ENCODE measurements at regions not wholly inside any gene's neighbourhood (a gene's known extent, or its start where the extent isn't known, plus 50 kb on each side); places are given as distances from the start of the nearest gene placed in this dataset.
"Not testable (repeated sequence)": the region's sequence is repeated elsewhere in the genome, so short reads cannot be mapped to it uniquely, and the experiment has no call there.

DNA sequence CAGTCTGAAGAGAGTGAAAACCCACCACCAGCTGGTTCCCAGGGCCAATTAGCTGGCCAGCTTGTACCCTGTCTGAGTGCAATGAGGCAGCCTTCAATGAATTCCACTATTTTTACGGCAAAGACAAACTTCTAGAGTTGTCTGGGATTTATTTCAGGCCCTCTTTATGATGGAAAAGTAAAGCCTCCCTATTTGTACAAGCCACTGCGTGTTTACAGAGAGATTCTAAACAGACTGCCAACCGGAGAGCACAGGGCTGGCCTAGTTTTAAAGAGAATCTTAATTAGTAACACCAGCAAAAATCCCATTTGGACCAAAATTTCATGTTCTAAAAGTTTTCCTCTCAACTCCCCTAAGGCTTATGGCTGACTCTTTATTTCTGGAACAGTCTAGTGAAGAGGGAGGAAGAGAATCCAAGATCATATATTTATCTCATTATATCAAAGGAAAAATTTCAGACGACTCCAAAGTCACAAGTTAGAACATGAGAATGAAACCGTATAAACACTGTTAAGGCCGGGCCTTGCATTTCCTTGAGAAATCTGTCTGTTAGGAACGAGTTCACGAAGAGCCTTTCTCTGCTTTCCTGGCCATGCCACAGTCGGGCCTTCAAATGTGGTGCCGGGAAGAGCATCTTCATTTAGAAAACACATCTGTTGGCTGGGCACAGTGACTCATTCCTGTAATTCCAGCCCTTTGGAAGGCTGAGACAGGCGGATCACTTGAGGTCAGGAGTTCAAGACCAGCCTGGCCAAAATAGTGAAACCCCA is 724.6 kb upstream of the NRP1 start:
- TF ChIP-seq, protein P1, sequence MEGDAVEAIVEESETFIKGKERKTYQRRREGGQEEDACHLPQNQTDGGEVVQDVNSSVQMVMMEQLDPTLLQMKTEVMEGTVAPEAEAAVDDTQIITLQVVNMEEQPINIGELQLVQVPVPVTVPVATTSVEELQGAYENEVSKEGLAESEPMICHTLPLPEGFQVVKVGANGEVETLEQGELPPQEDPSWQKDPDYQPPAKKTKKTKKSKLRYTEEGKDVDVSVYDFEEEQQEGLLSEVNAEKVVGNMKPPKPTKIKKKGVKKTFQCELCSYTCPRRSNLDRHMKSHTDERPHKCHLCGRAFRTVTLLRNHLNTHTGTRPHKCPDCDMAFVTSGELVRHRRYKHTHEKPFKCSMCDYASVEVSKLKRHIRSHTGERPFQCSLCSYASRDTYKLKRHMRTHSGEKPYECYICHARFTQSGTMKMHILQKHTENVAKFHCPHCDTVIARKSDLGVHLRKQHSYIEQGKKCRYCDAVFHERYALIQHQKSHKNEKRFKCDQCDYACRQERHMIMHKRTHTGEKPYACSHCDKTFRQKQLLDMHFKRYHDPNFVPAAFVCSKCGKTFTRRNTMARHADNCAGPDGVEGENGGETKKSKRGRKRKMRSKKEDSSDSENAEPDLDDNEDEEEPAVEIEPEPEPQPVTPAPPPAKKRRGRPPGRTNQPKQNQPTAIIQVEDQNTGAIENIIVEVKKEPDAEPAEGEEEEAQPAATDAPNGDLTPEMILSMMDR (IDR thresholded peaks at IDR 0.05; ENCODE audit: unreplicated experiment) = no peak
- Mint-ChIP-seq H3K4me3 (no peak overlapping the region), H3K36me3 (peaks cover 3% of the 10 kb centered on the region), H3K4me1 (no peaks in the 10 kb centered on the region), H3K27ac (no peak overlapping the region), H3K27me3 (ENCODE audit: low read depth) (no peaks in the 10 kb centered on the region), H3K9me3 (peaks cover 22% of the 10 kb centered on the region)
- no peak for DNase-seq (ENCODE audit: low spot score in 2 of 2, unreplicated experiment in 2 of 2)

DNA sequence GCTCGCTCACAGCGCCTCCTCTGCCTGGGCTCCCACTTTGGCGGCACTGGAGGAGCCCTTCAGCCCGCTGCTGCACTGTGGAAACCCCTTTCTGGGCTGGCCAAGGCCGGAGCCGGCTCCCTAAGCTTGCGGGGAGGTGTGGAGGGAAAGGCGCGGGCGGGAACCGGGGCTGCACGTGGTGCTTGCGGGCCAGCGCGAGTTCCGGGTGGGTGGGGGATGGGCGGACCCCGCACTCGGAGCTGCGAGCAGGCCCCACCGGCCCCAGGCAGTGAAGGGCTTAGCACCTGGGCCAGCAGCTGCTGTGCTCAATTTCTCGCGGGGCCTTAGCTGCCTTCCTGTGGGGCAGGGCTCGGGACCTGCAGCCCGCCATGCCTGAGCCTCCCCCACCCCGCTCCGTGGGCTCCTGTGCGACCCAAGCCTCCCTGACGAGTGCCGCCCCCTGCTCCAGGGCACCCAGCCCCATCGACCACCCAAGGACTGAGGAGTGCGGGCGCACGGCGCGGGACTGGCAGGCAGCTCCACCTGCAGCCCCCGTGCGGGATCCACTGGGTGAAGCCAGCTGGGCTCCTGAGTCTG is 721.0 kb upstream of the NRP1 start:
- not testable (repeated sequence) for H3K36me3 Mint-ChIP-seq; H3K27me3 Mint-ChIP-seq (ENCODE audit: low read depth); DNase-seq (ENCODE audit: low spot score in 2 of 2, unreplicated experiment in 2 of 2); H3K4me3 Mint-ChIP-seq; H3K4me1 Mint-ChIP-seq; H3K27ac Mint-ChIP-seq
- H3K9me3 Mint-ChIP-seq = peaks cover 12% of the 10 kb centered on the region

DNA sequence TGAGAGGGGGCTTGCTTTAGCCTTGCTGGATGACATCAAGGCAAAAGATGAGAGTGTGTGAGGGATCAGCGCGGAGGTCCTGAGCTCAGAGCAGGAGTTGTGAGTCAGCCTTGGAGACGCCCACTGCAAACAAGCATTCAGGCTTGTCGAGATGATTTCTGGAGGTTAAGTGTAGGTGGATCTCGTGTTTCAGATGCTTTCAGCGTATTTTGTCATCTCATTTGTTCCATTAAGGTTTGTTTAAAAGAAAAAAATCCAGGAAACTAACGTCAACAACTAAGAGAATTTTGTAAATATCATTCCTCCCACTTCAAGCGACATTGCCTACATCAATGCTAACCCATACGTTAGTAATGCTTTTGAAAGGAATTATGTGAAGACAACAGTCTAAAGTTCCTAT is 715.4 kb upstream of the NRP1 start:
- H3K27me3 Mint-ChIP-seq (ENCODE audit: low read depth) = no peaks in the 10 kb centered on the region
- H3K9me3 Mint-ChIP-seq = peaks cover 12% of the 10 kb centered on the region
- no peak for DNase-seq (ENCODE audit: low spot score in 2 of 2, unreplicated experiment in 2 of 2)
- no peak overlapping the region for H3K27ac Mint-ChIP-seq
- TF ChIP-seq, protein P1 (IDR thresholded peaks at IDR 0.05; ENCODE audit: unreplicated experiment) = no peak
- no peak overlapping the region for H3K4me3 Mint-ChIP-seq
- H3K36me3 Mint-ChIP-seq = no peaks in the 10 kb centered on the region
- H3K4me1 Mint-ChIP-seq = peaks cover 5% of the 10 kb centered on the region

DNA sequence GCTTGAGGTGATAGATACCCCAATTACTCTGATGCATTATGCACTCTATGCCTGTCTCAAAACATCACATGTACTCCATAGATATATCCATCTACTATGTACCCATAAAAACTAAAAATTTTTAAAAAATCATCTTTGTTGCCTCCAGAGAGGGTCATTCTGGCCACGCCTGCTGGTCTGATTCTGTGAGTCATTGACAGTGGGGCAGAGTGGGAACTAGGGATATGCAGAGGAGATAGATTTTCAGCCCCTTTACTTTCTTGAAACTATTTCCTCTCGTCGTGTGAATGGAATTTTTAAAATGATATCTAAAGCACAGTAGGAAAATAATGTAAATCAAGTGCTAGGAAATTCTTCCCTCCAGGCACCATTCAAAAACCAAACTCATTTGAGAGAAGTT is 715.0 kb upstream of the NRP1 start:
- H3K9me3 Mint-ChIP-seq = peaks cover 12% of the 10 kb centered on the region
- no peaks in the 10 kb centered on the region for H3K36me3 Mint-ChIP-seq
- H3K27ac Mint-ChIP-seq = no peak overlapping the region
- H3K27me3 Mint-ChIP-seq (ENCODE audit: low read depth) = no peaks in the 10 kb centered on the region
- H3K4me3 Mint-ChIP-seq = no peak overlapping the region
- peaks cover 5% of the 10 kb centered on the region for H3K4me1 Mint-ChIP-seq
- DNase-seq (ENCODE audit: low spot score in 2 of 2, unreplicated experiment in 2 of 2) = no peak
- TF ChIP-seq, protein P1 (IDR thresholded peaks at IDR 0.05; ENCODE audit: unreplicated experiment) = no peak

DNA sequence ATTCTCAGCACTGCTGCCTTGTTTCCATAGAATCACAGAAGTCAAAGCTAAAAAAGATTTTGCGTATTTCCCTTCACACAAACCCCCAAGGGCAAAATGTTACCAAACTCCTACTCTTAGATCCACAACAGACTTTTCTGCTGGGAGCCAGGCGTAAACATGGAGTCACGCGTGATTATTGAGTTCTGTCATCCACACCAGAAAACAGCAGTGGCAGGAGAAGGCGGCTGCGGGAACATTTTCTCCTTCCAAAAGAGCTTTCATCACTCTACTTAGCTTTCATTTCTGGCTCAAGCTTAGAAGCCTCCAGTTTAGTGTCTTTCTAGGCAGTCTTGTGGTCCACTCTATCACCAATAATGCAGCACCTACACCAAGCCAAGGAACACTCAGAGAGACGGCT is 712.9 kb upstream of the NRP1 start:
- peaks cover 5% of the 10 kb centered on the region for H3K4me1 Mint-ChIP-seq
- DNase-seq (ENCODE audit: low spot score in 2 of 2, unreplicated experiment in 2 of 2) = no peak
- no peaks in the 10 kb centered on the region for H3K27me3 Mint-ChIP-seq (ENCODE audit: low read depth)
- peaks cover 12% of the 10 kb centered on the region for H3K9me3 Mint-ChIP-seq
- H3K36me3 Mint-ChIP-seq = no peaks in the 10 kb centered on the region
- TF ChIP-seq, protein P1 (IDR thresholded peaks at IDR 0.05; ENCODE audit: unreplicated experiment) = no peak
- H3K27ac Mint-ChIP-seq = no peak overlapping the region
- H3K4me3 Mint-ChIP-seq = no peak overlapping the region

DNA sequence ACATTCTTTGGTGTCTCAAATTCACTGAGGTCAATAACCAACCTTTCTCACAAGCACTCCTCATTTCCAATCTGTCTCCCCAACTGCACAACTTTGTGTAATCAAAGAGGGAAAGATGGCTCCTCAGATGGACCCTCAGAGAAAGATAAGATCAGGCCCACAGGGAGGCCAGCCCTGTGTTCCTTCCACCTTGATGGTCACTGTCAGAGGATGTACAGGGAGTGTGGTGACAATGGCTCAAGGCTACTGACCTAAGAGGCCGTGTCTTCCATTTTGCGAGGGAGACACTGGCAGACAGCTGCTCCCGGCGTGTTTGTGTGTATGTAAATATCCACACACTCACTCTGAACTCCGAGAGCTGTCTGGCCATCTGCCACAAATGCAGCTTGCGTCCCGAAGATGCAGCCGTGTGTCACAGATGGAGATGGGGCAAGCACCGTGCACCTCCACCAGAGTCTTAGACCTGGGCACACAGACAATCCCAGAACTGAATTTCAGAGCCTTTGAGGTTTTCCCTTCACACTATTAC is 712.1 kb upstream of the NRP1 start:
- Mint-ChIP-seq H3K36me3 (no peaks in the 10 kb centered on the region), H3K27ac (no peak overlapping the region), H3K9me3 (peaks cover 4% of the 10 kb centered on the region), H3K27me3 (ENCODE audit: low read depth) (no peaks in the 10 kb centered on the region), H3K4me1 (peaks cover 5% of the 10 kb centered on the region), H3K4me3 (no peak overlapping the region)
- TF ChIP-seq, protein P1 (IDR thresholded peaks at IDR 0.05; ENCODE audit: unreplicated experiment) = no peak
- no peak for DNase-seq (ENCODE audit: low spot score in 2 of 2, unreplicated experiment in 2 of 2)

Data from mesothelial cell of epicardium (in vitro differentiated cells).